Medulla oblongata (tissue), 1 donor: ENCODE measurements at regions not wholly inside any gene's neighbourhood (a gene's known extent, or its start where the extent isn't known, plus 50 kb on each side); places are given as distances from the start of the nearest gene placed in this dataset.
A peak's percentile ranks its signal among the peaks of the same experiment; 100 is the strongest.
"Not testable (repeated sequence)": the region's sequence is repeated elsewhere in the genome, so short reads cannot be mapped to it uniquely, and the experiment has no call there.

ENCODE experiments used
- DNase-seq: peaks from one replicate; pipeline ENCODE4 v3.0.0-alpha.2; 2015; ENCODE audit errors: extremely low spot score

GRCh38 chr7:9698375-9698774, 1265.0 kb downstream of the NXPH1 start:
- DNase-seq = no peak

- DNase-seq = no peak
Observed at GRCh38 chr7:9709216-9709615, 1264.5 kb upstream of the PHF14 start.

DNA sequence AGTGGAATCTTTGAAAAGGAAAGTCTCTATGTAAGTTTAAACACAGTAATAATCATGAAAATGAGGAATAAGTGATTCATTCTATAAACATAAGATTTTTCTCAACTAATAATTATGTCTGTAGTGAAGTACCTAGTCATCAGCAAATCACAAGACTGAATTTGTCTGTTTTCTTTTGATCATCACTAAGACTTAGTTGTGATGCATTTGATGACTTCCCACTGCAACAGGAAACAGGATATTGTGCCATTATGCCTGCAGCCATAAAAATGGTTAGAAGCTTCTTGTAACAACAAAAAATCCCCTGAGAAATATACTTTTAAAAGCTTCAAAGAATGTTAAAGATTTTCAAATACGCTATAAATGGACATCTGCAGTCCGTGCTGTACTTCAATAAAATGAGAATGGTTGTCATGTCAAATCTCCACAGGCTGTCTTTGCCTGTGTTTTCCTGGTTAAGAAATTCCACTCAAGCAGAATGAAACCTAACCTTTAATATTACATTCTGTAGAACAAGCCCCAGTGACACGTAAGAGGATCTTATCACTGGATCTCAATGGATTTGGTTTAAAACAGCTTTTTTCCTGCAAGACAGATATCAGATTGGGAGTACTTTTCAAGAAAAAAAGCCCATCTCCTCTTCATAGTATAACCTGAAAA, 1262.3 kb upstream of the PHF14 start:
- DNase-seq = no peak

DNA sequence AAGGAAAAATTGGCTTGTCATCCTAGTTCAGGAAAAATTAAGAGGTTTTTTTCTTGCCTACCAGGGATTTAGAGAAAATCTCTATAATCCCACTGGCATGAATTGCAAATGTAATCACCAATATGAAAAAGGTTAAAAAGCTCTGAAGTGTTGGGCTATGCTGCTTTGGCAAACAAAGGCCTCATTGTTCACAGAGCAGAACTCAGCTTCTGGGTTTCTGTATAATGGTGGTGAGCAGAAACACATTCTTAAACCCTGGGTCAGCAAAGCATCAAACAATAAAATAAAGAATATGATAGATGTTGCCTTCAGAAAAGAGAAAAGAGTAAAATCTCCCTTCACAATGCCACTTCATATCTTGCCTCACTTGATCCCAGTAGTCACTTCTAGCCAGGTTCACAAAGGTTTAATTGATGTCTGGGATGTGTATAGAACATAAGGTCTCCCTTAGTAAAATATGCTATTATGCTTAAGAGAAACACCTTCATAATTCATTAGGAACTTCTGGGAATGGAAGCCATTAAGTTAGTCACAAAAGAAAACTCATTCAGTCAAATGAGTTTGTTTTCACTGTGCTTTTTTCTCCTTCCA, 1255.5 kb upstream of the PHF14 start:
- peak; percentile 39 for DNase-seq

DNA sequence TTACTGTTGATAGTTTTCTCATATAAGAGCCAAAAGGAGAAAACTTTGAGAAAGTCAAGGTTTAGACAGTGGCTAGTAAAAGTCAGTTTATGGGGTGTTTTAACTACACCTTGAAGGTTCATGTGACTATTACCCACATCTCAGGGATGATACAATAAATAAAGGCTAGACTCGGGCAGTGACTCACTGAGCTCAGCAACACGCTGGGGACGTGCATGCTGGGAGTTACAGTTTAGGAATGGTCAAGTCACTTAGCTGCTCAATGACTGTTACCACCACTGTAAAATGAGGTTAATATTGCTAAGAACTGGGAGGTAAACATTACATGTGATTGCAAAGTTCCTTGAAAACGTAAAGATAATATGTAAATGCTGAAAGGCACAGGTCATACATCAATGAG, 1254.4 kb upstream of the PHF14 start:
- no peak for DNase-seq

DNA sequence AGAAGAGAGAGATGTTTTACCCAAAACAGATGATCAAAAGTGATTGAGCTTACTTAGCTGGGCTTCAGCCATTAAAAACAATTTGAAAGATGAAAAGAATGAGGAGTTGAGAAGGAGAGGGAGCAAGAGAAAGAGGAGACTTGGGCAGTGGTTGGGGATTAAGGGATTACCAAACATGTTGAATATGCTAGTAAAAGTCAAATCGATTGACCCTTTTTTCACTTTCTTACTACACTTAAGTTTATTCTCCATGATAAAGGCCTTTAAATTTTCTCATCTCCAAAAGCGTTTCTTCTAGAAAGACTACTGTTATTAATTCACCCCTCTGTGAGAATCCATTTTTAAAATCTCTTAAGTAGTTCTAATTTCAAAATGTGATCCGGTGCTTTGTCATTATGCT, 1254.0 kb upstream of the PHF14 start:
- DNase-seq = no peak

GRCh38 chr7:9725940-9726663, 1247.6 kb upstream of the PHF14 start:
- DNase-seq = not testable (repeated sequence)

GRCh38 chr7:9726811-9727210, 1246.9 kb upstream of the PHF14 start:
- not testable (repeated sequence) for DNase-seq

GRCh38 chr7:9727467-9727869, 1246.2 kb upstream of the PHF14 start:
- DNase-seq = not testable (repeated sequence)

- not testable (repeated sequence) for DNase-seq
Observed at GRCh38 chr7:9728014-9728657, 1245.5 kb upstream of the PHF14 start.

GRCh38 chr7:9752033-9752432, 1221.6 kb upstream of the PHF14 start:
- no peak for DNase-seq

DNA sequence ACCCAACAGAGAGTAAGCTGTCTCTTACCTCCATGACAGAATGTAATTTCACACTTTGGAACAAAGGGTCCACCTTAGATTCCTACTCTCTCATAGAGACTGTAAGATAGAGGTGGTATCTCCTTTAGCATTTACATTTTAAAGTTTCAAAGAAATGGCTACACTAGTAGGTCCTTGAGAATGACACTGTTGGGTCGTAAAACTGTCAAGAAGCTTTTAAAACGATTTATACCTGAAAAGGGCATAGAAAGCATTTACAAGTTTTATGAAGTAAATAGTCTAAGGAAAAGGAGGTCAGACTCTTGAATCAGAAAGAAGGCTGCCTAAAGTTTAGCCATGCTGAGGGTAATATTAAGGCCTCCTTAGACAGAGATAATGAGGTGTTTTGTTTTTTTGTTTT, 1212.4 kb upstream of the PHF14 start:
- DNase-seq = no peak

- no peak for DNase-seq
Observed at GRCh38 chr7:9776900-9777299, 1196.8 kb upstream of the PHF14 start.

GRCh38 chr7:9778367-9778766, 1195.3 kb upstream of the PHF14 start:
- DNase-seq = no peak

- no peak for DNase-seq
Observed at GRCh38 chr7:9781710-9782109, 1192.0 kb upstream of the PHF14 start.

- DNase-seq = no peak
Observed at GRCh38 chr7:9782275-9782674, 1191.4 kb upstream of the PHF14 start.

DNA sequence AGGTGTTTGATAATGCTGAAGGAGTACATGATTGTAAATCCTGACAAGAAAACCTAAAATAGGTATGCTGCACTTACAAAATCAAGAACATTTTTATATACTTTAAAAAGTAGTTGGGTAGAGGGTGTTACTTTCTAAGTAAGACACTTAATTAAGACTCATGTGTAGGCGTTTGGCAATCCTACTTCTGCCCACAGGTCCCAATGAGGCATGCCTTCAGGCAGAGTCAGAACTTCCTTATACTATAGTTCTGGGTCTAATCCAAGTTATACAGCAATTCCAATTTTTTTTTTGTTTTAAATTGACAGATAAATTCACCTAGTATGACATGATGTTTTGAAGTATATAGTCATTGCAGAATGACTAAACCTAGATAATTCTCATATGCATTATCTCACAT, 1188.5 kb upstream of the PHF14 start:
- DNase-seq = no peak

DNA sequence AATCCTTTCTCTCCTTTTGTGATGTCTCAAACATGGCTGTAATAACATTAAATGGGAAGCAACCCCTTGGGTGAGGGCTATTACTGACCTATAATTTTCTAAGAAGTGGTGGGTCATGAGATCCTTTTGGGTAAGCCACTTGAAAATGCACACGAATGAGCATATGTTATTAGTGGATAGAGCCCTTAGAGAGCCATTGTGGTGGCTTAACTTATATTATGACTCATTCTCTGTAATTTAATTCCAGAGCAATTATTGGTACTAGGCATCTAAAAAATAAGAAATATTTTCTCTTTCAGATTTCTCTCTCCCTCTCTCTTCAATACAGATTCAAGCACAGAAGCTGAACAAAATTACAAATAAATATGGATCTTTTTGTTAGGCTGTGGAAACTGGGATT, 1177.4 kb upstream of the PHF14 start:
- no peak for DNase-seq

DNA sequence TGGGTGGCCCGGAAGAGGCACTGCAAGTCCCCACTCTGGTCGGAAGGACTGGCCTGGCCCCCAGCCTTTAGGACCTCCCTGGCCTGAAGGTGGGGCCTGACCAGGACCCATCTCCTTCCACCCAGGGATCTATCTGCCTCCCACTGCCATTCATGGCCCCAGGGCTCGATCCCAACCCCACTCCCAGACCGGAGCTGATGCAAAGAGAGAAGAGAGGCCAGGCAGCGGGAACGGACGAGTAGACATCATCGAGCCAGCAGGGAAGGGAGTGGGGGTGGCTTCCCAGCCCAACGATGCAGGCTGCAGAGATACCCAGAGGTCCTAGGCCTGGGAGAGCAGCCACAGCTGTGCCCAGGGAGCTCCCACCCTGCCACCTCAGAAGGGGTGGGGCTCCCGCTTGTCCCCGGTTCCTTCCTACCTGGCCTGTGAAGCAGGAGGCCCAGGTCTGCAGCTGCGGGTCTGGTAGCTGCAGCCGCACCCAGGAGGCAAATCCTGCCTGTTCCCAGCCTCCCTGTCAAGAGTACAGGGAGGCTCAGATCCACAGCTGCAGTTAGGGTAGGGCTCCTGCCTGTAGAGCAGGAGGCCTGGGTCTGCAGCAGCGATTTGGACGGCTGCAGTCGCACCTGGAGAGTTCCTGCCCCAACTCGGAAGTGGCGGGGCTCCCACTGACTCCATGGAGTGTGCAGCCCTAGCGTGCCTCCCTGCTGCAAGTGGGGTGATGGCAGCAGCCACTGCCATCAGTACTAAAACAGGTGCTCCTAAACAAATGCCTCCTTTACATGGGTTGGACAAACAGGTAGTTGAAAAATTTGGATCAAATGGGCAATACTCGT, 1151.0 kb upstream of the PHF14 start:
- DNase-seq = no peak

GRCh38 chr7:9835199-9835598, 1138.5 kb upstream of the PHF14 start:
- no peak for DNase-seq

- no peak for DNase-seq
Observed at GRCh38 chr7:9836671-9837070, 1137.0 kb upstream of the PHF14 start.

- no peak for DNase-seq
Observed at GRCh38 chr7:9842301-9842700, 1131.4 kb upstream of the PHF14 start.
